ENCODE measurements at regions not wholly inside any gene's neighbourhood (a gene's known extent, or its start where the extent isn't known, plus 50 kb on each side); places are given as distances from the start of the nearest gene placed in this dataset.

DNA sequence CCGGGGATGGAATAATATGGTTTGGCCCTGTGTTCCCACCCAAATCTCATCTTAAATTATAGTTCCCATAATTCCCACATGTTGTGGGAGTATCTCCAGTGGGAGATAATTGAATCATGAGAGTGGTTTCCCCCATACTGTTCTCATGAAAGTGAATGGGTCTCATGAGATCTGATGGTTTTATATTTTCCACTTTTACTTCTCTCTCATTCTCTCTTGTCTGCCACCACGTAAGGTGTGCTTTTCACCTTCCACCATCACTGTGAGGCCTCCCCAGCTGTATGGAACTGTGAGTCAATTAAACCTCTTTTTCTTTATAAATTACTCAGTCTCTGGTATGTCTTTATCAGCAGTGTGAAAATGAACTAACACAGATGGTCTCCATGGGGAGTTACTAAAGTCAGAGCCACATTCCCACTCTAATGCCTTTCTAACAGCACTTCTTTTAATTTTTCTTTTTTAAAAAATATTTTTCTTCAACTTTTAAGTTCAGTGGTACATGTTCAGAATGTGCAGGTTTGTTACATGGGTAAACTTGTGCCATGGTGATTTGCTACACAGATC lies 306.6 kb downstream of the DTHD1 start:
- H2AFZ ChIP-seq (ENCODE audit: low read depth, low read length): no peak overlapping the region
- H3K4me1 ChIP-seq (ENCODE audit: insufficient read depth, low read length): no peaks in the 10 kb centered on the region
- no peaks in the 10 kb centered on the region for H4K20me1 ChIP-seq (ENCODE audit: insufficient read depth, low read length)
- H3K9me3 ChIP-seq (ENCODE audit: insufficient read depth, low read length, severe bottlenecking): no peaks in the 10 kb centered on the region
- ATAC-seq (ENCODE audit: insufficient read depth, low read depth): no peak
- no peaks in the 10 kb centered on the region for H3K27me3 ChIP-seq (ENCODE audit: insufficient read depth, low read length, poor library complexity)
- H3K79me2 ChIP-seq (ENCODE audit: insufficient read depth, low read length): no peaks in the 10 kb centered on the region
- no peaks in the 10 kb centered on the region for H3K36me3 ChIP-seq (ENCODE audit: insufficient read depth, low read length)
- DNase-seq: no peak
- H3K9ac ChIP-seq (ENCODE audit: low read depth, low read length): no peak overlapping the region
- H3K4me3 ChIP-seq (ENCODE audit: low read depth in 1 of 2, low read length in 2 of 2): no peak overlapping the region
- no peak overlapping the region for H3K27ac ChIP-seq (ENCODE audit: low read length)
- TF ChIP-seq CTCF (IDR thresholded peaks at IDR 0.05; ENCODE audit: borderline replicate concordance, extremely low read depth, low read length, poor library complexity, severe bottlenecking) (no peak), EZH2 (IDR thresholded peaks at IDR 0.05; ENCODE audit: borderline replicate concordance, low read depth, low read length, severe bottlenecking) (no peak)
- H3K4me2 ChIP-seq (ENCODE audit: insufficient read depth, low read length): no peak overlapping the region

GRCh38 chr4:36590343-36590742 lies 308.9 kb downstream of the DTHD1 start:
- Histone ChIP-seq H3K9me3 (ENCODE audit: insufficient read depth, low read length, severe bottlenecking) (no peaks in the 10 kb centered on the region), H3K4me1 (ENCODE audit: insufficient read depth, low read length) (no peaks in the 10 kb centered on the region), H4K20me1 (ENCODE audit: insufficient read depth, low read length) (no peaks in the 10 kb centered on the region), H3K27me3 (ENCODE audit: insufficient read depth, low read length, poor library complexity) (no peaks in the 10 kb centered on the region), H3K27ac (ENCODE audit: low read length) (no peak overlapping the region), H3K36me3 (ENCODE audit: insufficient read depth, low read length) (no peaks in the 10 kb centered on the region), H3K4me2 (ENCODE audit: insufficient read depth, low read length) (no peak overlapping the region), H3K9ac (ENCODE audit: low read depth, low read length) (no peak overlapping the region), H3K79me2 (ENCODE audit: insufficient read depth, low read length) (no peaks in the 10 kb centered on the region), H2AFZ (ENCODE audit: low read depth, low read length) (no peak overlapping the region), H3K4me3 (ENCODE audit: low read depth in 1 of 2, low read length in 2 of 2) (no peak overlapping the region)
- ATAC-seq (ENCODE audit: insufficient read depth, low read depth): no peak
- no peak for DNase-seq
- TF ChIP-seq CTCF (IDR thresholded peaks at IDR 0.05; ENCODE audit: borderline replicate concordance, extremely low read depth, low read length, poor library complexity, severe bottlenecking) (no peak), EZH2 (IDR thresholded peaks at IDR 0.05; ENCODE audit: borderline replicate concordance, low read depth, low read length, severe bottlenecking) (no peak)

DNA sequence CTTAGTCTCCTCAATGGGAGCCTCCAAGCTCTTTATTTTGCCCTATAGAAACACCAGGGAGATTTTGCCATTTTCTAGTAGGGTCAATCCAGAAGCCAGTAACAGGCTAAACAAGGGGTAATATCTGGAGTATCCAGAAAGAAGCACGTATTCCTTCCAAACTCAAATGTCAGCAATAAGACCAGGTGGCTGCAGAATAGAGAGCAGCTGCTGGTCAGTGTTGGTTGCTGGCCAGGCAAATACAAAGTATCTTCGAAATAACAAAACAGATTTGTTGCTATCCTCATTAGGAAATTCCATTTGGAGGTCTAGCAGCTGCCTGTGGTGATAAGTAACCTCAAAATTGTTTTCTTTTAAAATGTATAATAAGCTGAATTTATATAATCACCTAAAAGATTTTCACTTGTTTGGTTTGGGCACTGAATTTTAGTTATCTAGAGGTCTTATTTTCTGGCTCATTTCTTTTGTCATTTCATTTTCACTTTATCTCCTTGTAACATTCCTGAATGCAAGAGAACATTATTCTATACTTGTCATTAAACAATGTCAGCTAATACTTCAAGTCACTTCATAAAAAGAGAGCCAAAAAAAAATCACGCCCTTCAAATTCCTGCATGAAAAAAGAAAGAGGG lies 320.6 kb downstream of the DTHD1 start:
- H3K9me3 ChIP-seq (ENCODE audit: insufficient read depth, low read length, severe bottlenecking): no peaks in the 10 kb centered on the region
- no peak overlapping the region for H3K9ac ChIP-seq (ENCODE audit: low read depth, low read length)
- H2AFZ ChIP-seq (ENCODE audit: low read depth, low read length): no peak overlapping the region
- H3K27me3 ChIP-seq (ENCODE audit: insufficient read depth, low read length, poor library complexity): no peaks in the 10 kb centered on the region
- DNase-seq: no peak
- no peak overlapping the region for H3K4me2 ChIP-seq (ENCODE audit: insufficient read depth, low read length)
- TF ChIP-seq EZH2 (IDR thresholded peaks at IDR 0.05; ENCODE audit: borderline replicate concordance, low read depth, low read length, severe bottlenecking) (no peak), CTCF (IDR thresholded peaks at IDR 0.05; ENCODE audit: borderline replicate concordance, extremely low read depth, low read length, poor library complexity, severe bottlenecking) (no peak)
- no peak for ATAC-seq (ENCODE audit: insufficient read depth, low read depth)
- no peaks in the 10 kb centered on the region for H3K4me1 ChIP-seq (ENCODE audit: insufficient read depth, low read length)
- no peaks in the 10 kb centered on the region for H3K36me3 ChIP-seq (ENCODE audit: insufficient read depth, low read length)
- no peaks in the 10 kb centered on the region for H3K79me2 ChIP-seq (ENCODE audit: insufficient read depth, low read length)
- no peaks in the 10 kb centered on the region for H4K20me1 ChIP-seq (ENCODE audit: insufficient read depth, low read length)
- H3K27ac ChIP-seq (ENCODE audit: low read length): no peak overlapping the region
- no peak overlapping the region for H3K4me3 ChIP-seq (ENCODE audit: low read depth in 1 of 2, low read length in 2 of 2)
